GM23338 (cell line): ENCODE measurements at regions not wholly inside any gene's neighbourhood (a gene's known extent, or its start where the extent isn't known, plus 50 kb on each side); places are given as distances from the start of the nearest gene placed in this dataset.

Experiments
- ATAC-seq: fragments of 200-7000 bp; cut with Tn5 transposase; 3 replicates; pipeline ENCODE4 v1.9.1; 2020
- DNase-seq: peaks from one replicate; pipeline ENCODE4 v3.0.0-alpha.2; 2015; ENCODE audit warnings: low spot score
- H2AFZ ChIP-seq: fragments of 200-600 bp; sonication (generic); 2 replicates; pipeline ENCODE4 v1.8.0; 2016; ENCODE audit warnings: antibody characterized with exemption, mild to moderate bottlenecking, moderate library complexity
- H3F3A ChIP-seq: fragments of 200-600 bp; sonication (generic); replicated peaks from 2 replicates; pipeline ENCODE4 v1.8.0; 2017; ENCODE audit warnings: antibody characterized with exemption, mixed run types, low read depth
- H3K27ac ChIP-seq: fragments of 200-600 bp; sonication (generic); 2 replicates; pipeline ENCODE4 v1.6.1; 2016; ENCODE audit warnings: low read depth
- H3K27me3 ChIP-seq: fragments of 200-600 bp; sonication (generic); 2 replicates; pipeline ENCODE4 v1.8.0; 2016; ENCODE audit warnings: mild to moderate bottlenecking, mixed run types, moderate library complexity; ENCODE audit not compliant: insufficient read depth
- H3K36me3 ChIP-seq: fragments of 200-600 bp; sonication (generic); 2 replicates; pipeline ENCODE4 v1.8.0; 2016; ENCODE audit warnings: mild to moderate bottlenecking; ENCODE audit not compliant: insufficient read depth
- H3K4me1 ChIP-seq: fragments of 200-600 bp; sonication (generic); 2 replicates; pipeline ENCODE4 v1.8.0; 2016; ENCODE audit warnings: mild to moderate bottlenecking, moderate library complexity; ENCODE audit not compliant: insufficient read depth
- H3K4me2 ChIP-seq: fragments of 200-600 bp; sonication (generic); 2 replicates; pipeline ENCODE4 v1.7.1; 2017; ENCODE audit warnings: mixed run types
- H3K4me3 ChIP-seq: fragments of 200-600 bp; sonication (generic); 2 replicates; pipeline ENCODE4 v1.6.1; 2016; ENCODE audit warnings: mixed run types
- H3K79me2 ChIP-seq: fragments of 200-600 bp; sonication (generic); replicated peaks from 2 replicates; pipeline ENCODE4 v1.8.0; 2017; ENCODE audit warnings: mild to moderate bottlenecking; ENCODE audit not compliant: insufficient read depth
- H3K9me2 ChIP-seq: fragments of 200-600 bp; sonication (generic); 2 replicates; pipeline ENCODE4 v1.8.0; 2017; ENCODE audit not compliant: insufficient read depth
- H4K20me1 ChIP-seq: fragments of 200-600 bp; sonication (generic); replicated peaks from 2 replicates; pipeline ENCODE4 v1.8.0; 2017; ENCODE audit warnings: mild to moderate bottlenecking; ENCODE audit not compliant: insufficient read depth
- H3K27ac Mint-ChIP-seq: 2 replicates; pipeline ENCODE4 v1.8.0; 2020; ENCODE audit warnings: inconsistent platforms, mild to moderate bottlenecking, moderate library complexity, mixed read lengths
- H3K27me3 Mint-ChIP-seq: 3 replicates; pipeline ENCODE4 v1.8.0; 2022; ENCODE audit warnings: low read depth, mild to moderate bottlenecking, moderate library complexity, mixed read lengths, inconsistent platforms; ENCODE audit not compliant: insufficient read depth, poor library complexity
- H3K36me3 Mint-ChIP-seq: 3 replicates; pipeline ENCODE4 v1.8.0; 2021; ENCODE audit warnings: low read depth, mild to moderate bottlenecking, inconsistent platforms, moderate library complexity, mixed read lengths
- H3K4me1 Mint-ChIP-seq: 3 replicates; pipeline ENCODE4 v1.8.0; 2020; ENCODE audit warnings: mild to moderate bottlenecking, inconsistent platforms, mixed read lengths
- H3K4me3 Mint-ChIP-seq: 3 replicates; pipeline ENCODE4 v1.8.0; 2021; ENCODE audit warnings: moderate library complexity, mild to moderate bottlenecking, inconsistent platforms, mixed read lengths
- H3K9me3 Mint-ChIP-seq: 3 replicates; pipeline ENCODE4 v1.8.0; 2020; ENCODE audit warnings: moderate library complexity, mild to moderate bottlenecking, inconsistent platforms, mixed read lengths
- CREB1 ChIP-seq: fragments of 250-450 bp; sonication (Bioruptor Pico); IDR thresholded peaks from 2 replicates; pipeline ENCODE4 v1.5.0; 2020; ENCODE audit warnings: low read depth, mild to moderate bottlenecking, moderate library complexity
- ETS1 ChIP-seq: IDR thresholded peaks from 2 replicates; pipeline ENCODE4 v1.6.1; 2016; ENCODE audit warnings: antibody characterized with exemption
- EZH2 ChIP-seq: fragments of 200-600 bp; sonication (generic); IDR thresholded peaks from one replicate; pipeline ENCODE4 v1.8.0; 2017; ENCODE audit warnings: antibody characterized with exemption, mild to moderate bottlenecking, low read depth; ENCODE audit not compliant: unreplicated experiment
- EZH2phosphoT487 ChIP-seq: fragments of 200-600 bp; sonication (generic); IDR thresholded peaks from one replicate; pipeline ENCODE4 v1.8.1; 2018; ENCODE audit warnings: antibody characterized with exemption; ENCODE audit not compliant: unreplicated experiment
- JUNB ChIP-seq: IDR thresholded peaks from one replicate; pipeline ENCODE4 v1.6.1; 2016; ENCODE audit warnings: antibody characterized with exemption; ENCODE audit not compliant: unreplicated experiment
- NANOG ChIP-seq: IDR thresholded peaks from 2 replicates; pipeline ENCODE4 v1.6.1; 2016; ENCODE audit warnings: antibody characterized with exemption, borderline replicate concordance
- POLR2AphosphoS5 ChIP-seq: IDR thresholded peaks from 2 replicates; pipeline ENCODE4 v1.6.1; 2016; ENCODE audit warnings: antibody characterized with exemption, low read depth
- REST ChIP-seq: IDR thresholded peaks from one replicate; pipeline ENCODE4 v1.6.1; 2018; ENCODE audit warnings: antibody characterized with exemption; ENCODE audit not compliant: unreplicated experiment
- ZNF114 ChIP-seq: fragments of 250-450 bp; sonication (Bioruptor Pico); IDR thresholded peaks from 2 replicates; pipeline ENCODE4 v1.5.0; 2020; ENCODE audit warnings: mild to moderate bottlenecking, moderate library complexity
- ZNF331 ChIP-seq: fragments of 250-450 bp; sonication (Bioruptor Pico); IDR thresholded peaks from 2 replicates; pipeline ENCODE4 v1.5.0; 2020; ENCODE audit warnings: low read depth, mild to moderate bottlenecking, moderate library complexity
- TF ChIP-seq, protein P1 (sequence below), 2 experiments: fragments of 200-600 bp in 1 of 2; sonication (generic) in 1 of 2; conservative IDR thresholded peaks; 2 replicates each; pipeline versions ENCODE4 v1.5.1 to v1.6.1; 2016 to 2017; ENCODE audit warnings: antibody characterized with exemption in 2 of 2, low read depth in 2 of 2, mild to moderate bottlenecking in 2 of 2, moderate library complexity in 1 of 2

DNA sequence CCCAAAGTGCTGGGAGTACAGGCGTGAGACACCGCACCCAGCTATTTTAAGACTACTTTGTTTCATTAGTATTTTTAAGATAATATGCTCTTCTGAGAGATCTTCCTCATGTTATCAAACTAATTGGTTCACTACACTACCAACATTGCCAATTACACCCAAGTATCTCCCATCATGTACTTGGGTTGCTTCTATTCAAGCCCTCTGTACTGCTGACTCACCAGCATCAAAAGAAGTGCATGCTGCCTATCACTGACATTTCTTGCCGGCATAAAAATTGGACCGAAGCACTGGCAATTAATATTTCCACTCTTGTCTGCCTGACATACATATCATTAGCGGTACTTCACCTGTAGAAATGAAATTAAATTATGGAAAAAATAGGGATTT is 164.2 kb upstream of the NBEA start:
- no peak for TF ChIP-seq ZNF114
- no peaks in the 10 kb centered on the region for H3K79me2 ChIP-seq
- H3K27ac ChIP-seq: no peak overlapping the region
- Mint-ChIP-seq H3K27me3 (no peaks in the 10 kb centered on the region), H3K4me3 (no peak overlapping the region), H3K27ac (peak overlapping the region; percentile 92), H3K9me3 (peaks cover 5% of the 10 kb centered on the region; the same call in 2 of the 3 replicates), H3K4me1 (peaks cover 26% of the 10 kb centered on the region), H3K36me3 (peaks cover 5% of the 10 kb centered on the region; the same call in 2 of the 3 replicates)
- H4K20me1 ChIP-seq: no peaks in the 10 kb centered on the region
- H3K27me3 ChIP-seq: no peaks in the 10 kb centered on the region
- no peak overlapping the region for H3K4me2 ChIP-seq
- peaks cover 16% of the 10 kb centered on the region for H3K4me1 ChIP-seq
- no peaks in the 10 kb centered on the region for H3K36me3 ChIP-seq
- peaks cover 4% of the 10 kb centered on the region; the same call in 1 of the 2 replicates for H3K9me2 ChIP-seq
- DNase-seq (no peak), ATAC-seq (no peak)
- H2AFZ ChIP-seq: no peak overlapping the region
- no peaks in the 10 kb centered on the region for H3F3A ChIP-seq
- H3K4me3 ChIP-seq: no peak overlapping the region

GRCh38 chr13:34779171-34779570 is 162.9 kb upstream of the NBEA start:
- DNase-seq (peak; percentile 15), ATAC-seq (no peak)
- H3K4me1 ChIP-seq: peaks cover 16% of the 10 kb centered on the region
- no peaks in the 10 kb centered on the region for H3K27me3 Mint-ChIP-seq
- no peak overlapping the region for H2AFZ ChIP-seq
- peaks cover 5% of the 10 kb centered on the region; the same call in 2 of the 3 replicates for H3K9me3 Mint-ChIP-seq
- TF ChIP-seq CREB1 (CRISPR knock-in tag): no peak
- TF ChIP-seq, protein P1, sequence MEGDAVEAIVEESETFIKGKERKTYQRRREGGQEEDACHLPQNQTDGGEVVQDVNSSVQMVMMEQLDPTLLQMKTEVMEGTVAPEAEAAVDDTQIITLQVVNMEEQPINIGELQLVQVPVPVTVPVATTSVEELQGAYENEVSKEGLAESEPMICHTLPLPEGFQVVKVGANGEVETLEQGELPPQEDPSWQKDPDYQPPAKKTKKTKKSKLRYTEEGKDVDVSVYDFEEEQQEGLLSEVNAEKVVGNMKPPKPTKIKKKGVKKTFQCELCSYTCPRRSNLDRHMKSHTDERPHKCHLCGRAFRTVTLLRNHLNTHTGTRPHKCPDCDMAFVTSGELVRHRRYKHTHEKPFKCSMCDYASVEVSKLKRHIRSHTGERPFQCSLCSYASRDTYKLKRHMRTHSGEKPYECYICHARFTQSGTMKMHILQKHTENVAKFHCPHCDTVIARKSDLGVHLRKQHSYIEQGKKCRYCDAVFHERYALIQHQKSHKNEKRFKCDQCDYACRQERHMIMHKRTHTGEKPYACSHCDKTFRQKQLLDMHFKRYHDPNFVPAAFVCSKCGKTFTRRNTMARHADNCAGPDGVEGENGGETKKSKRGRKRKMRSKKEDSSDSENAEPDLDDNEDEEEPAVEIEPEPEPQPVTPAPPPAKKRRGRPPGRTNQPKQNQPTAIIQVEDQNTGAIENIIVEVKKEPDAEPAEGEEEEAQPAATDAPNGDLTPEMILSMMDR (conservative IDR thresholded peaks at IDR 0.05; ENCODE audit: low read depth in 2 of 2): peak; percentile 47 to 59
- peaks cover 26% of the 10 kb centered on the region for H3K4me1 Mint-ChIP-seq
- no peak overlapping the region for H3K4me3 Mint-ChIP-seq
- no peak overlapping the region for H3K27ac ChIP-seq
- no peaks in the 10 kb centered on the region for H3K36me3 ChIP-seq
- H3K36me3 Mint-ChIP-seq: peaks cover 5% of the 10 kb centered on the region; the same call in 2 of the 3 replicates
- no peak overlapping the region for H3K4me2 ChIP-seq
- 0 out of 2 replicates have a peak overlapping the region, but pooled peaks have one; percentile 37 for H3K27ac Mint-ChIP-seq
- H3K27me3 ChIP-seq: no peaks in the 10 kb centered on the region
- no peaks in the 10 kb centered on the region for H3F3A ChIP-seq
- no peaks in the 10 kb centered on the region for H3K79me2 ChIP-seq
- peaks cover 4% of the 10 kb centered on the region; the same call in 1 of the 2 replicates for H3K9me2 ChIP-seq
- H4K20me1 ChIP-seq: no peaks in the 10 kb centered on the region
- H3K4me3 ChIP-seq: no peak overlapping the region

GRCh38 chr13:34793301-34793700 is 148.8 kb upstream of the NBEA start:
- Histone ChIP-seq H3K36me3 (no peaks in the 10 kb centered on the region), H2AFZ (no peak overlapping the region), H3K27ac (no peak overlapping the region), H3F3A (no peaks in the 10 kb centered on the region), H3K79me2 (no peaks in the 10 kb centered on the region), H4K20me1 (no peaks in the 10 kb centered on the region), H3K4me1 (peaks cover 4% of the 10 kb centered on the region; the same call in 1 of the 2 replicates), H3K4me2 (no peak overlapping the region), H3K4me3 (no peak overlapping the region), H3K9me2 (peaks cover 20% of the 10 kb centered on the region; the same call in 1 of the 2 replicates), H3K27me3 (no peaks in the 10 kb centered on the region)
- H3K4me3 Mint-ChIP-seq: no peak overlapping the region
- ATAC-seq: no peak
- H3K9me3 Mint-ChIP-seq: peaks cover 14% of the 10 kb centered on the region
- DNase-seq: no peak
- peaks cover 3% of the 10 kb centered on the region for H3K27me3 Mint-ChIP-seq
- no peaks in the 10 kb centered on the region for H3K4me1 Mint-ChIP-seq
- H3K27ac Mint-ChIP-seq: no peak overlapping the region
- H3K36me3 Mint-ChIP-seq: peaks cover 14% of the 10 kb centered on the region
- TF ChIP-seq REST (no peak), EZH2 (no peak), ETS1 (no peak), ZNF331 (CRISPR knock-in tag) (no peak), NANOG (no peak), ZNF114 (no peak), JUNB (no peak), EZH2phosphoT487 (no peak), POLR2AphosphoS5 (no peak), CREB1 (CRISPR knock-in tag) (no peak)
- TF ChIP-seq, protein P1 (conservative IDR thresholded peaks at IDR 0.05; ENCODE audit: low read depth in 2 of 2): no peak
